Small intestine (tissue), 7 donors: ENCODE measurements at regions not wholly inside any gene's neighbourhood (a gene's known extent, or its start where the extent isn't known, plus 50 kb on each side); places are given as distances from the start of the nearest gene placed in this dataset.

ENCODE experiments used
- DNase-seq, 2 donors: peaks; one replicate each; pipeline versions ENCODE4 v3.0.0 to v3.0.0-alpha.2; 2013
- FAIRE-seq: peaks from 2 replicates; lab custom pipeline; 2012; peaks lifted over from hg19 to GRCh38; lab: Jason Lieb, UNC
- H3K27ac ChIP-seq, 3 donors: one replicate each; pipeline ENCODE4 v1.5.1; 2013; ENCODE audit warnings: low read length in 2 of 3, mild to moderate bottlenecking in 2 of 3, control low read depth in 1 of 3, inconsistent platforms in 1 of 3, low read depth in 1 of 3, moderate library complexity in 1 of 3
- H3K27me3 ChIP-seq, 3 donors: one replicate each; pipeline ENCODE4 v1.6.1; 2013; ENCODE audit warnings: low read length in 3 of 3, inconsistent platforms in 1 of 3; ENCODE audit not compliant: control insufficient read depth in 3 of 3, insufficient read depth in 3 of 3
- H3K36me3 ChIP-seq, 3 donors: one replicate each; pipeline ENCODE4 v1.6.1; 2013; ENCODE audit warnings: low read length in 3 of 3, inconsistent platforms in 1 of 3, low read depth in 1 of 3, mild to moderate bottlenecking in 1 of 3, moderate library complexity in 1 of 3; ENCODE audit not compliant: control insufficient read depth in 3 of 3, insufficient read depth in 2 of 3
- H3K4me1 ChIP-seq, 3 donors: one replicate each; pipeline ENCODE4 v1.6.1; 2013; ENCODE audit warnings: low read length in 2 of 3, inconsistent platforms in 1 of 3, low read depth in 1 of 3, mild to moderate bottlenecking in 1 of 3, moderate library complexity in 1 of 3; ENCODE audit not compliant: control insufficient read depth in 3 of 3, insufficient read depth in 2 of 3
- H3K4me3 ChIP-seq, 3 donors: one replicate each; pipeline ENCODE4 v1.5.1; 2013; ENCODE audit warnings: low read length in 3 of 3, control low read depth in 1 of 3, inconsistent platforms in 1 of 3, low read depth in 1 of 3, mild to moderate bottlenecking in 1 of 3, moderate library complexity in 1 of 3
- H3K9me3 ChIP-seq, 2 donors: one replicate each; pipeline ENCODE4 v1.6.1; 2013; ENCODE audit warnings: low read depth in 1 of 2, low read length in 1 of 2; ENCODE audit not compliant: control insufficient read depth in 2 of 2, insufficient read depth in 1 of 2
- WGBS, 3 donors: extraction: QIAGEN DNeasy Blood & Tissue Kit; methylation state at CpG; one replicate each; pipeline ENCODE4 v1.1.7; 2013; 5-methylcytosine and 5-hydroxymethylcytosine counted together
- donor health status: healthy with polysubstance abuse.
- donor health status: control.
- donor health status: control.
- donor health status: Bipolar disorder and iron deficiency.
- donor health status: healthy.

DNA sequence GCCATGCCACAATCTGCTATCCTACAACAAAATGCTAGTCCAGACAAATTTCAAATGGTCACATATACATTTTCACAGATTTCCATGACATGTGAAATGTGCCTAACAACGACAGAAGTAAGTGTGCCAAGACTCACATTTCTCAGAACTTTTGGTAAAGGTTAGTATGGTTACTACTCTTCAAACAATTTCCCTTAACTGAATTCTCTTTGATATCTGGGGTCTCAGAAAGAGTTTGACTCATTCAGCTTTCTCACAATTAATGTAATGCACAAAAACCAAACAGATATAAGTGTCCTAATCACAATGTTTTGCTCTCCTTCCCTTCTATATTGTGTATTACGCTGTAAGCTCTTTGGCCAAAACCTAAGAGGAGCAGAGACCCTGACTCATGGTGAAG lies 122.4 kb upstream of the LEF1 start:
- WGBS, 3 donors = 79 to 93% (median 85%) methylated on average over 2 of the region's 2 CpGs
- Histone ChIP-seq H3K9me3 (no peaks in the 10 kb centered on the region), H3K27me3 (no peaks in the 10 kb centered on the region), H3K4me3 (no peak overlapping the region), H3K36me3 (no peaks in the 10 kb centered on the region), H3K4me1 (no peaks in the 10 kb centered on the region), H3K27ac (no peak overlapping the region)
- DNase-seq (no peak), FAIRE-seq (no peak)

GRCh38 chr4:108287834-108288413 lies 119.2 kb upstream of the LEF1 start:
- Histone ChIP-seq H3K27ac (no peak overlapping the region), H3K27me3 (no peaks in the 10 kb centered on the region), H3K36me3 (no peaks in the 10 kb centered on the region), H3K9me3 (no peaks in the 10 kb centered on the region), H3K4me1 (no peaks in the 10 kb centered on the region), H3K4me3 (no peak overlapping the region)
- no peak for FAIRE-seq
- no peak for DNase-seq
- WGBS, 3 donors = 31 to 46% (median 39%) methylated on average over 1 of the region's 1 CpG

GRCh38 chr4:108280072-108280471 lies 111.3 kb upstream of the LEF1 start:
- FAIRE-seq (no peak), DNase-seq (no peak)
- Histone ChIP-seq H3K27me3 (no peaks in the 10 kb centered on the region), H3K27ac (no peak overlapping the region), H3K36me3 (no peaks in the 10 kb centered on the region), H3K4me3 (no peak overlapping the region), H3K4me1 (no peaks in the 10 kb centered on the region), H3K9me3 (no peaks in the 10 kb centered on the region)

DNA sequence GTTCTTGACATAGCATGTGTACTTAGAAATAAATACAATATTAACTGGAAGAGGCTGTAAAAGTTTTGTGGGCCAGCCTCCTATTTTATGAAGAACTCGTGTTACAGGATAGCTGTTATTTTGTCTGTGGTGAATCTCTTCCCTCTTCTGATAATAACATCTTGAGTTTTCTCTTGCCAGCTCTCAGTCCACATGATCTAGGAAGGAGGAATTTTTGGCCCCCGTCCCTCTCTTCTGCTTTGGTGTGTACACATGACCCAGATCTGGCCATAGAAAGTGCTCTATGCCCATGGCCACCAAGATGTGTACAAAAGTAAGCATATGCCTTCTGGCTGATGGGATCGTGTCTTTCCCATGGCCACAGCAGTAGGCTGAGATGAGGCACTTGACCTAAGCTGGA lies 108.0 kb upstream of the LEF1 start:
- Histone ChIP-seq H3K4me3 (no peak overlapping the region), H3K4me1 (no peaks in the 10 kb centered on the region), H3K27ac (no peak overlapping the region), H3K9me3 (no peaks in the 10 kb centered on the region), H3K27me3 (no peaks in the 10 kb centered on the region), H3K36me3 (no peaks in the 10 kb centered on the region)
- DNase-seq = no peak
- 78 to 87% (median 84%) methylated on average over 3 of the region's 3 CpGs for WGBS, 3 donors
- no peak for FAIRE-seq

- H3K27me3 ChIP-seq = no peaks in the 10 kb centered on the region
- H3K4me1 ChIP-seq = no peaks in the 10 kb centered on the region
- H3K9me3 ChIP-seq = no peaks in the 10 kb centered on the region
- no peak for FAIRE-seq
- no peak overlapping the region for H3K4me3 ChIP-seq
- no peak overlapping the region for H3K27ac ChIP-seq
- no peak for DNase-seq
- no peaks in the 10 kb centered on the region for H3K36me3 ChIP-seq
Observed at GRCh38 chr4:108272986-108273385, 104.3 kb upstream of the LEF1 start.

DNA sequence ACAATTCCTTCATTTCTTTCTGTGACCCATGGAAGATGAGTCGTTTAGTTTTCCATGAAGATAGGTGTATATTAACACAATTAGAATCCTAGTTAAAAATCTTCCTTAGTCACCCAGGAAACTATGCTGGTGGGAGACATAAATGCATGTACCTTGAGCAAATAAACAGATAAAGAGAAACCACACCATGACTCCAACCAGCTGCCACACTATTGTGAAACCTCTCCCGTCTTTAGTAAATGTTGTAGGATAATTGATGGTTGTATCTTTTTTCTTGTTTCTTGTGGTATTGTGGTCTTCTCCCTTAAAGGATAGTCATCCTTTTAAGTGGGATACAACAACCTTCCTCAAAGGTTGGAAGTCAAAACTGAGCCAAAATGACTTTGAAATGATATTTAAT lies 103.8 kb upstream of the LEF1 start:
- no peaks in the 10 kb centered on the region for H3K4me1 ChIP-seq
- no peak for DNase-seq
- no peak overlapping the region for H3K27ac ChIP-seq
- WGBS, 3 donors = 73 to 81% (median 79%) methylated on average over 2 of the region's 2 CpGs
- H3K36me3 ChIP-seq = no peaks in the 10 kb centered on the region
- H3K27me3 ChIP-seq = no peaks in the 10 kb centered on the region
- H3K4me3 ChIP-seq = no peak overlapping the region
- H3K9me3 ChIP-seq = no peaks in the 10 kb centered on the region
- no peak for FAIRE-seq

DNA sequence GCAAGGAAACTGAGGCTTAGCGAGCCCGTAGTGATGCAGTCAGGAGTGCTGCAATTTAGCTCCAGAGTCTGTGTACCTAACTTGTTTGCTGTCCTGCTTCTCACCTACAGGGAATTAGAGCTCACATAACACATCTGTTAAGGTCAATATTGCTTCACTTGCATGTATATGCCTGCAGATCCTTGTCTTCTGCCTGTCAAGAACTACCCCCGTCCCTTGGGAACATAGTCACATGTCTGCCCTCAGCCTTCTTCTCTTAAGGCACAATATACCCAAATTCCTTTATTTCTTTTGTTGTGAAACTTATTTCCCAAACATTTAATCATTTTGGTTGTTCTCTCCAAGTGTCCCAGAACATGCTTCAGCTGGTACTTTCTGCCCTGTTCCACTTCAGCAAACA lies 103.3 kb upstream of the LEF1 start:
- Histone ChIP-seq H3K9me3 (no peaks in the 10 kb centered on the region), H3K36me3 (no peaks in the 10 kb centered on the region), H3K4me3 (no peak overlapping the region), H3K27ac (peak overlapping the region in 1 of 3 donors; percentile 20), H3K27me3 (no peaks in the 10 kb centered on the region), H3K4me1 (no peaks in the 10 kb centered on the region)
- FAIRE-seq (no peak), DNase-seq (no peak)
- WGBS, 3 donors = 78 to 87% (median 84%) methylated on average over 3 of the region's 3 CpGs

GRCh38 chr4:108270466-108271450 lies 102.0 kb upstream of the LEF1 start:
- DNase-seq = no peak
- WGBS, 3 donors = 59 to 70% (median 66%) methylated on average over 6 of the region's 6 CpGs

More at GRCh38 chr4:108270466-108271450, 102.0 kb upstream of the LEF1 start:
- no peak for FAIRE-seq
- no peak overlapping the region for H3K4me3 ChIP-seq
- no peak overlapping the region for H3K27ac ChIP-seq
- no peaks in the 10 kb centered on the region for H3K36me3 ChIP-seq
- H3K4me1 ChIP-seq = no peaks in the 10 kb centered on the region
- H3K27me3 ChIP-seq = no peaks in the 10 kb centered on the region
- no peaks in the 10 kb centered on the region for H3K9me3 ChIP-seq
